Heart left ventricle (tissue), 16 donors: ENCODE measurements at regions not wholly inside any gene's neighbourhood (a gene's known extent, or its start where the extent isn't known, plus 50 kb on each side); places are given as distances from the start of the nearest gene placed in this dataset.

Experiments used
- ATAC-seq, 4 donors: fragments of 200-7000 bp; cut with Tn5 transposase; one replicate each; pipeline ENCODE4 v1.9.1; 2020 to 2022; ENCODE audit warnings: moderate library complexity in 4 of 4, mild to moderate bottlenecking in 3 of 4, moderate number of reproducible peaks in 1 of 4
- DNase-seq, 5 donors: peaks; one replicate each; pipeline ENCODE4 v3.0.0-alpha.2; 2020
- H3K27ac ChIP-seq, 12 donors: fragments of 200-600 bp; sonication (generic) in 4 of 12; one replicate each; pipeline versions ENCODE4 v1.5.0 to v1.8.0; 2016 to 2022; ENCODE audit warnings: mild to moderate bottlenecking in 2 of 12
- H3K27me3 ChIP-seq, 9 donors: fragments of 200-600 bp; sonication (generic) in 2 of 9; one replicate each; pipeline versions ENCODE4 v1.5.1 to v1.8.0; 2016 to 2022; ENCODE audit warnings: mild to moderate bottlenecking in 3 of 9
- H3K36me3 ChIP-seq, 9 donors: fragments of 200-600 bp; sonication (generic) in 2 of 9; one replicate each; pipeline versions ENCODE4 v1.5.0 to v1.8.0; 2018 to 2022; ENCODE audit warnings: mild to moderate bottlenecking in 2 of 9
- H3K4me1 ChIP-seq, 12 donors: fragments of 200-600 bp; sonication (generic) in 4 of 12; one replicate each; pipeline versions ENCODE4 v1.5.0 to v1.8.0; 2016 to 2022; ENCODE audit warnings: mild to moderate bottlenecking in 3 of 12
- H3K4me3 ChIP-seq, 12 donors: fragments of 200-600 bp; sonication (generic) in 4 of 12; one replicate each; pipeline versions ENCODE4 v1.5.0 to v1.8.0; 2017 to 2022; ENCODE audit warnings: mild to moderate bottlenecking in 9 of 12, moderate library complexity in 4 of 12
- H3K9me3 ChIP-seq, 12 donors: fragments of 200-600 bp; sonication (generic) in 4 of 12; one replicate each; pipeline versions ENCODE4 v1.5.0 to v1.8.0; 2016 to 2022; ENCODE audit warnings: mild to moderate bottlenecking in 1 of 12
- POLR2A ChIP-seq, 2 donors: fragments of 450-650 bp; IDR thresholded peaks; one replicate each; pipeline ENCODE4 v1.6.1; 2017; ENCODE audit warnings: antibody characterized with exemption in 2 of 2, mild to moderate bottlenecking in 2 of 2, moderate library complexity in 2 of 2
- WGBS, 4 donors: extraction: QIAGEN DNeasy Blood & Tissue Kit in 2 of 4; methylation state at CpG; one replicate each; pipeline versions ENCODE4 v1.1.5 to v1.1.7; 2013 to 2018; 5-methylcytosine and 5-hydroxymethylcytosine counted together
- intact Hi-C, 10 donors: fragments of 100-400 bp; cut with DNase I; formaldehyde crosslinking; loops; one replicate each; pipeline versions ENCODE4 v1.11.1 to v1.14.2; 2022
- TF ChIP-seq, protein P1 (sequence below), 12 donors: fragments of 200-600 bp; sonication (generic) in 4 of 12; IDR thresholded peaks; one replicate each; pipeline versions ENCODE4 v1.5.0 to v1.8.0; 2018 to 2022; ENCODE audit warnings: antibody characterized with exemption in 12 of 12, mild to moderate bottlenecking in 5 of 12
- donor health status: ischemic (EF 13 %, LVEDD 7.1; RV severe dilation, severe dysfunction).
- donor health status: healthy with polysubstance abuse.
- donor health status: DM: no; HTN: yes; CAD: no.
- donor health status: DM: no; HTN: no; CAD: no.
- donor health status: ischemic (EF 25% LVEDD 6.9; RV normal size, moderate dysfunction).
- donor health status: ischemic (EF 25% LVEDD 5.7; RV mildly dilated, moderate dysfunction).
- donor health status: healthy.
- donor health status: DM: yes; HTN: yes; CAD: no.
- donor health status: ischemic (EF 35%, LVEDD 5.7; RV mildly dilated, moderate dysfunction).
- donor health status: nonischemic (EF 11% LVEDD 7.7; RV severe dilation, severe dysfunction).
- donor health status: DM: yes; HTN: yes; CAD: no.
- donor health status: PGD.
- donor health status: ischemic (EF 29% LVEDD 5.4; RV normal size, mild dysfunction).
- donor health status: nonischemic (EF 23%, LVEDD 6.1; RV moderate dilation, normal function).

DNA sequence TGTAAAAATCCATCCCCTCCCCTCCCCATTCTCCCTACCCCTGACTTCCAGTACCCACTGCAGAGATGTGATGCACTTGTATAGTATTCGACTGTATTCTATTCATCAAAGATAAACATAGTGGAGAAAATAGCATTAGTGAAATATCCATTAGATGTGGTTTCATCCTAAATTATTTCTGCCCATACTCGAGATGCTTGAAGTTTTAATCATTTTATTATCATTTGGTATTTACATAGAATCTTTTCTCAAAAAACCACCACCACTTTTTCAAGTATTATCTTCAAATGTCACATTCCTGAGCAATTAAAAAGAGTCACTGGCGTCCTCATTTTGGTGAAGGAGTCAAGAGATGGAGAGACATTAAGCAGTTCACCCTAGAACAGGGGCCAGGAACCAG lies 181.9 kb downstream of the HAO1 start:
- Histone ChIP-seq H3K36me3 (no peaks in the 10 kb centered on the region), H3K9me3 (no peaks in the 10 kb centered on the region), H3K27ac (no peak overlapping the region), H3K4me1 (no peaks in the 10 kb centered on the region), H3K27me3 (no peaks in the 10 kb centered on the region), H3K4me3 (no peak overlapping the region)
- DNase-seq, result no peak
- TF ChIP-seq, protein P1, sequence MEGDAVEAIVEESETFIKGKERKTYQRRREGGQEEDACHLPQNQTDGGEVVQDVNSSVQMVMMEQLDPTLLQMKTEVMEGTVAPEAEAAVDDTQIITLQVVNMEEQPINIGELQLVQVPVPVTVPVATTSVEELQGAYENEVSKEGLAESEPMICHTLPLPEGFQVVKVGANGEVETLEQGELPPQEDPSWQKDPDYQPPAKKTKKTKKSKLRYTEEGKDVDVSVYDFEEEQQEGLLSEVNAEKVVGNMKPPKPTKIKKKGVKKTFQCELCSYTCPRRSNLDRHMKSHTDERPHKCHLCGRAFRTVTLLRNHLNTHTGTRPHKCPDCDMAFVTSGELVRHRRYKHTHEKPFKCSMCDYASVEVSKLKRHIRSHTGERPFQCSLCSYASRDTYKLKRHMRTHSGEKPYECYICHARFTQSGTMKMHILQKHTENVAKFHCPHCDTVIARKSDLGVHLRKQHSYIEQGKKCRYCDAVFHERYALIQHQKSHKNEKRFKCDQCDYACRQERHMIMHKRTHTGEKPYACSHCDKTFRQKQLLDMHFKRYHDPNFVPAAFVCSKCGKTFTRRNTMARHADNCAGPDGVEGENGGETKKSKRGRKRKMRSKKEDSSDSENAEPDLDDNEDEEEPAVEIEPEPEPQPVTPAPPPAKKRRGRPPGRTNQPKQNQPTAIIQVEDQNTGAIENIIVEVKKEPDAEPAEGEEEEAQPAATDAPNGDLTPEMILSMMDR (IDR thresholded peaks at IDR 0.05), result no peak
- TF ChIP-seq POLR2A (IDR thresholded peaks at IDR 0.05), result no peak
- no peak for ATAC-seq
- WGBS, 4 donors, result 60 to 72% (median 67%) methylated on average over 3 of the region's 3 CpGs
- intact Hi-C loops, result no loop called here

DNA sequence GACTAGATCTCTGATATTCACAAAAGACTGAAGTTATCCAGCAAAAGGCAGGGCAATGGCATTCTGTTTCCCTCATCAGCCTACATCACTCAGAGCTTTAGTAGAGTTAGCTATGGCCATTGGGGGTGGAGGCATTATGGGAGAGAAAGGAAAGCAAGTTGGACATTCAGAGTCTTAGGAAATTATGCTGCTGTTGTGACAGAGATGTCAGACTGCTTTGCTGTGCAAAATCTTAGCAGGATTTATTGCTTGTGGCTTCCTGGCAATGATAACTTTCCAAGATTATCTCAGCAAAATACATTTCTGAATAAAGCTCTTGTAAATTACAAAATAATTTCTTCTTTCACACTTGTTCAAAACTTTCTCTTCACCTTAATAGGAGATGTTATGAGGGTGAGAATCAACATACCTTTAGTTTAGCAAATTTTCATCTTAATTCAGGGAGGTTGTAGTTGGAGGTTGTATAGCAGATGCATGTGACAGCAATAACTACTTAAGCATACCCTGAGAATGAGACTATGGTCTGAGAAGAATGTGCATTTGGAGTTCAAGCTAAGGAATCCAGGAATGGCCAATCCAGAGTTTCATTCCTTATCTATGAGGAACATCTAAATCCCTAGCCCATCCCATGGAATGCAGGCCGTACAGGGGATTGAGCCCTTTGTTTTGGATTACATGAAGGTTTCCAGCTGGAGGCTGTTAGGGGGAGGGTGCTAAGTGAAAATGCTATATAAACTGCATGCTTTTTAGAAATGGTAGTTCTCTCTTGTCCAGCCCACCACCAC lies 179.8 kb downstream of the HAO1 start:
- no peak for ATAC-seq
- Histone ChIP-seq H3K9me3 (no peaks in the 10 kb centered on the region), H3K36me3 (no peaks in the 10 kb centered on the region), H3K27me3 (no peaks in the 10 kb centered on the region), H3K4me3 (no peak overlapping the region), H3K27ac (no peak overlapping the region), H3K4me1 (no peaks in the 10 kb centered on the region)
- no peak for DNase-seq
- TF ChIP-seq, protein P1 (IDR thresholded peaks at IDR 0.05), result no peak
- no peak for TF ChIP-seq POLR2A (IDR thresholded peaks at IDR 0.05)
- 50 to 75% (median 58%) methylated on average over 1 of the region's 1 CpG for WGBS, 4 donors
- intact Hi-C loops, result no loop called here

DNA sequence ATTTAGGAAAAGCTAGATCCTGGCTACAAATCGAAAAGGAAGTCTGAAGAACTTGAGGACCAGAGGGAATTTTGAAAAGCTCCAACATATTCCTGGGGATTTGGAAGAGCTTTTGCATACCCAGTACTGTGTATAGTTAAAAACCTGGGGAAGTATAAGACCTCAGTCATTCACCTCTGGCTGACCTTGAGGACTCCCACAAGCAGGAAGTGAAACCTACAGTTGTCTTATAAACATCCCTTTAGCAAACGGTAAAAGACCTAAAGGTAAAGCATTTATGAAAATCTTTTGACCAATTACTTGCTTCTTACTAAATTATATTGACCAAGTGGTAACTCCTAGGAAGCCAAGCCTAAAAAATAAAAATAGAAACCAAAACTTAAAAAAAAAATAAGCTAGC lies 175.0 kb downstream of the HAO1 start:
- Histone ChIP-seq H3K9me3 (peaks cover 0 to 4% (median 0%) of the 10 kb centered on the region in 12 donors), H3K36me3 (no peaks in the 10 kb centered on the region), H3K27me3 (no peaks in the 10 kb centered on the region), H3K4me3 (no peak overlapping the region), H3K4me1 (no peaks in the 10 kb centered on the region), H3K27ac (no peak overlapping the region)
- no peak for ATAC-seq
- DNase-seq, result no peak
- intact Hi-C loops, result no loop called here
- 39 to 72% (median 45%) methylated on average over 2 of the region's 2 CpGs for WGBS, 4 donors
- TF ChIP-seq, protein P1 (IDR thresholded peaks at IDR 0.05), result no peak
- no peak for TF ChIP-seq POLR2A (IDR thresholded peaks at IDR 0.05)

DNA sequence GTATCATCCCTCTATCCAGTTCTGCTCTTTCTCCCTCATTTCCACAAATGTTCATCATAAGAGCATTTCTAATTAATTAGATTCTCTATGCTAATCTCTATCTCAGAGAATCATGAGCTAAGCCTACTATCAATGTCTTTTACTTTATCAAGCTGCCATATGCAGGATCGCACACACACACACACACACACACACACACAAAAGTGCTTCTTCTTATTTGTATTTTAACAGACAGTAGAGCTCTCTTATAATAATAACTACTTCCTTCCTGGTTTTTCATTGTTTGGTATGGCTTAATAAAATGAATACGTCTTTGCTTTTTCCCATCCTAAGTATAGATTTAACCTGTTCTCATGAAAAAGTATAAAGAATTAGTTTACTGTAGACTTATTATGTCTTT lies 170.2 kb downstream of the HAO1 start:
- DNase-seq (no peak), ATAC-seq (no peak)
- intact Hi-C loops, result no loop called here
- Histone ChIP-seq H3K27ac (no peak overlapping the region), H3K27me3 (no peaks in the 10 kb centered on the region), H3K36me3 (no peaks in the 10 kb centered on the region), H3K4me1 (peaks cover 0 to 13% (median 0%) of the 10 kb centered on the region in 12 donors), H3K4me3 (no peak overlapping the region), H3K9me3 (peaks cover 0 to 17% (median 0%) of the 10 kb centered on the region in 12 donors)
- TF ChIP-seq, protein P1 (IDR thresholded peaks at IDR 0.05), result no peak
- no peak for TF ChIP-seq POLR2A (IDR thresholded peaks at IDR 0.05)
- WGBS, 4 donors, result 49 to 66% (median 64%) methylated on average over 2 of the region's 2 CpGs
